ENCODE measurements at regions not wholly inside any gene's neighbourhood (a gene's known extent, or its start where the extent isn't known, plus 50 kb on each side); places are given as distances from the start of the nearest gene placed in this dataset.

- no peak for TF ChIP-seq CTCF (IDR thresholded peaks at IDR 0.05)
- no peak for TF ChIP-seq ZFX (IDR thresholded peaks at IDR 0.05; ENCODE audit: borderline replicate concordance)
Measured at GRCh38 chr1:68751723-68752122, 254.8 kb upstream of the DEPDC1 start.

All from 22Rv1 (cell line).